Effector memory CD8-positive, alpha-beta T cell (primary cell): ENCODE measurements at regions not wholly inside any gene's neighbourhood (a gene's known extent, or its start where the extent isn't known, plus 50 kb on each side); places are given as distances from the start of the nearest gene placed in this dataset.

ENCODE experiments used
- ATAC-seq: fragments of 150-1000 bp; cut with Tn5 transposase; replicated peaks from 2 replicates; pipeline ENCODE4 v1.10.0; 2021; ENCODE audit warnings: mild to moderate bottlenecking, moderate library complexity
- DNase-seq, 3 experiments: peaks; one replicate each; pipeline ENCODE4 v3.0.0; 2021
- H3K27ac Mint-ChIP-seq, 2 donors: one replicate each; pipeline ENCODE4 v1.8.0; 2022; ENCODE audit warnings: mild to moderate bottlenecking in 2 of 2, mixed read lengths in 2 of 2, moderate library complexity in 2 of 2
- H3K27me3 Mint-ChIP-seq, 2 donors: one replicate each; pipeline ENCODE4 v1.8.0; 2022; ENCODE audit warnings: mixed read lengths in 2 of 2
- H3K36me3 Mint-ChIP-seq: one replicate; pipeline ENCODE4 v1.8.0; 2022; ENCODE audit warnings: mild to moderate bottlenecking, moderate library complexity, mixed read lengths; ENCODE audit not compliant: insufficient read depth
- H3K4me1 Mint-ChIP-seq, 2 donors: one replicate each; pipeline ENCODE4 v1.8.0; 2022; ENCODE audit warnings: low read depth in 2 of 2, mixed read lengths in 2 of 2
- H3K4me3 Mint-ChIP-seq, 2 donors: one replicate each; pipeline ENCODE4 v1.8.0; 2022; ENCODE audit warnings: mild to moderate bottlenecking in 2 of 2, mixed read lengths in 2 of 2, moderate library complexity in 2 of 2
- H3K9me3 Mint-ChIP-seq, 2 donors: one replicate each; pipeline ENCODE4 v1.8.0; 2022; ENCODE audit warnings: mixed read lengths in 2 of 2

DNA sequence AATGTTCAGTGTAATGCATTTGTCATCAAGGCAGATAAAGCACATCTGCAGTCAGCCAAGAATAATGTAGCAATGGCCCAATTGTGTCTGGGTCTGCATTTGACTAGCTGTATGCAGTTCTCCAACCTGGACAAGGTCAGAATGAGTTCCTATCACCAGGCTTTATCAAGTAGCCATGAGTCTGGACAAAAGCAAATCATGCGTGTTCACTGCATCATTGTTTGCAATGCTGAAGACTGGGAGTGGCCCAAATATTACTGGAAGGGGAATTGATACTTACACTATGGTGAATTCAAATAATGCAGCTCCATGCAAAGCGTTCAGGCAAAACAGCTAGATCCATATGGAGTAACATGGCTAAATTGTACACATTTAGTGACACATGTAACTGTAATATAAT is 250.9 kb downstream of the TOX3 start:
- peaks cover 2 to 8% of the 10 kb centered on the region in 2 donors for H3K9me3 Mint-ChIP-seq
- H3K27me3 Mint-ChIP-seq, result no peaks in the 10 kb centered on the region
- no peak overlapping the region for H3K27ac Mint-ChIP-seq
- ATAC-seq, result no peak
- DNase-seq, result no peak
- no peaks in the 10 kb centered on the region for H3K4me1 Mint-ChIP-seq
- H3K36me3 Mint-ChIP-seq, result no peaks in the 10 kb centered on the region
- H3K4me3 Mint-ChIP-seq, result no peak overlapping the region

DNA sequence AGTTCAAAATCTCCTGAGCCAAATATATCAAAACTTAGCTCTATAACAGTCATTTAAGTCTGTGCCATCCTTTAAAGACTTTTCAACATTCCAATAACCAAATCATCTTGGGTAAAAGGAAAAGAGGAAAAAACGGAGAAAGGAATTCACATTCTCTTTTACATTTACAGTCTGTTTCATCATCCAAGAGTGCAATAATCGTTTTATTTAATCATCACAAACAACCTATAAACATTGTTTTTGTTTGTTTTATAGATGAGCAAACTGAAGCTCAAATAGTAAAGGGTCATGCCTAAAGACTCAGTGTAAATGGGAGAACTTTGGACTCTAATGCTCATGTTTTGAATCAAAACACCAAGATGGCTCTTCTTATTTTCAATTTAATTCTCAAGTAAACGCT is 252.3 kb downstream of the TOX3 start:
- H3K27me3 Mint-ChIP-seq, result no peaks in the 10 kb centered on the region
- no peaks in the 10 kb centered on the region for H3K4me1 Mint-ChIP-seq
- ATAC-seq, result no peak
- DNase-seq, result no peak
- H3K4me3 Mint-ChIP-seq, result no peak overlapping the region
- H3K9me3 Mint-ChIP-seq, result peaks cover 2 to 8% of the 10 kb centered on the region in 2 donors
- H3K36me3 Mint-ChIP-seq, result no peaks in the 10 kb centered on the region
- no peak overlapping the region for H3K27ac Mint-ChIP-seq

DNA sequence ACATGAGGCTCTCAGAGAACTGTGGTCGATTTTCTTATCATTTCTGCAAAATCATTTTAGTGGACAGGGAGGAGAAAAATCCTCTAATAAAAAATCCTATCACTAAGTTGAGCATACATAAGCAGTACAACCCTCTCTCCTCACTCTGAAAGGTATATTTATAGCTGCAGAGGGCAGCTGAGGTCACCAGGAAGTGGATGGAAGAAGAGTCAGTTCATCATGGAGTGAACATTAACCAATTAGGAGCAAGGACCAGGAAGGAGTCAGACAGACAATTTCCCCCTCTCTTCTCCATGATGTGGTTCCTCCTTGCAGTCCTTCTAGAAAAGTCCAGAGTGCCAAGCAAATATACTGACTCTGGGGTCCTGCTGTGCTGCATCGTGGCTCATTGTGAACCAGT is 253.7 kb downstream of the TOX3 start:
- H3K27ac Mint-ChIP-seq, result no peak overlapping the region
- DNase-seq, result no peak
- no peaks in the 10 kb centered on the region for H3K4me1 Mint-ChIP-seq
- H3K4me3 Mint-ChIP-seq, result no peak overlapping the region
- ATAC-seq, result no peak
- no peaks in the 10 kb centered on the region for H3K36me3 Mint-ChIP-seq
- peaks cover 2 to 8% of the 10 kb centered on the region in 2 donors for H3K9me3 Mint-ChIP-seq
- H3K27me3 Mint-ChIP-seq, result no peaks in the 10 kb centered on the region

DNA sequence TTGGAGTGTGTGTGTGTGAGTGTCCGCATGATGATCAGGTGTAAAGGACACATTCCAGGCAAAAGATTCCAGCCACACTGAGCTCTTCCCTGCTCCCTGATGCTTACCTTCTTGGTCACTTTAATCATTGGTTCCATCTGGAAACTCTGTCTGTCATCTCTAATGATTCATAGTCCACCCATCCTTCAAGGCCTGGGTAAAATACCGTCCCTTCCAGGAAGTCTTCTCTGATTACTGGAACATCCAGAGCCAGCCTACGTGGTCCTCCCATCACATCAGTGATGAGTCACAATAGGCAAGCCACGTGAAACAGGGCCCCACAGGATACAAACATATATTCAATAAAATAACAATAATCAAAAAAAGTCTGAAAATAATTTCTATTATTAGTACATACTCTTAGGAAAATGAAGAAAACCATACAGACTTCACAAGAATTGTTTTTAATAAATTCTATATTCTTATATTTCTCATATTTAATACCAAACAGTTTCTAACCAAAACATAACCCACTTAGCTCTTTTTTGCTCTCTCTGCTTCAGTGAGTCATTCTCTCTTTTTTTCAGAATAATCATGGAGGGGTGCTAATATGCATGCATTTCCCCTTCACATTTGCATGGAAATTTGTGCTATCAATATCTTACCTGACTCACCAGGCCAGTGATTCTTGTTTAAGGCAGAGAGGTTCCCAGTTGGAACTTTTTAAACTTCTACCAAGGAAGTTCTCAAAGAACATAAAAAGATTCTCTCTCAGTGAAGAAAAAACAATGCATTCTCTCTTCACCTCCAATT is 263.2 kb downstream of the TOX3 start:
- no peaks in the 10 kb centered on the region for H3K27me3 Mint-ChIP-seq

DNA sequence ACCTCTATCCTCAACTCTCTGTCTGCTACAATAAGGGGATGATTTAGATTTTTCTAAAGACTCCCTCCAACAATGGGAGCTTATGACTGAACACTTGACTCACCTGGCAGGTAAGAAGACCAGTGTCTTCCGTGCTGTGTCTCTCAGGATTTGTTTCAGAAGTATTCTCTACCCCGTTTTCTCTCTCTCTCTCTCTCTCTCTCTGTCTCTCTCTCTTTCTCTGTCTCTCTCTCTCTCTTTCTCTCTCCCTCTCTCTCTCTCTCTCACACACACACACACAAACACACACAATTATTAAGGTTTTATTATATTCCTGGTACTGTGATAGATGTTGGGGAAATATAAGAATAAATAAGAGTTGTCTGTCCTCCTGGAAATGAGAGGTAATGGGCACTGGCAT is 263.9 kb downstream of the TOX3 start:
- H3K27me3 Mint-ChIP-seq, result no peaks in the 10 kb centered on the region
- H3K4me1 Mint-ChIP-seq, result no peaks in the 10 kb centered on the region
- no peak overlapping the region for H3K4me3 Mint-ChIP-seq
- DNase-seq, result no peak
- no peak overlapping the region for H3K27ac Mint-ChIP-seq
- H3K36me3 Mint-ChIP-seq, result no peaks in the 10 kb centered on the region
- no peak for ATAC-seq
- H3K9me3 Mint-ChIP-seq, result peaks cover 0 to 4% of the 10 kb centered on the region in 2 donors

More for the DNA sequence above, 263.2 kb downstream of the TOX3 start:
- Mint-ChIP-seq H3K9me3 (peaks cover 0 to 4% of the 10 kb centered on the region in 2 donors), H3K36me3 (no peaks in the 10 kb centered on the region), H3K27ac (no peak overlapping the region), H3K4me1 (no peaks in the 10 kb centered on the region), H3K4me3 (no peak overlapping the region)
- no peak for ATAC-seq
- DNase-seq, result no peak

DNA sequence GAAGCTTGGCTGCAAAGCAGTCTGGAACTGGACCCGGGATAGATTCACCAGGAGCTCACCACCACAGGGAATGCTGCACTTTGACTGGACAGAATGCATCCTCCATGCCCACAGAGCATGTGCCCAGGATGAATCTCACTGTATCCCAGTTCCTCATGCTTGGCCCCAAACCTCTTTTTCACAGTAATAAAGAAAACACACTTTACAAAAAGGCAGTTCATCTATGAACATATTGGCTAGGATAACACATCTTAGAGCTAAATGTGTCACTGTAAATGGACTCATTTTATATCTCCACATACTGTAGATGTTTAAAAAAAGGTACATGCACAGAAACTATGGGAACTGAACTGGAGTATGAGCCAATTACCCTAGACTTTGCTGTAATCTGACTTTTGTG is 266.9 kb downstream of the TOX3 start:
- Mint-ChIP-seq H3K36me3 (no peaks in the 10 kb centered on the region), H3K27ac (no peak overlapping the region), H3K9me3 (no peaks in the 10 kb centered on the region), H3K27me3 (no peaks in the 10 kb centered on the region), H3K4me1 (no peaks in the 10 kb centered on the region), H3K4me3 (no peak overlapping the region)
- ATAC-seq (no peak), DNase-seq (no peak)

DNA sequence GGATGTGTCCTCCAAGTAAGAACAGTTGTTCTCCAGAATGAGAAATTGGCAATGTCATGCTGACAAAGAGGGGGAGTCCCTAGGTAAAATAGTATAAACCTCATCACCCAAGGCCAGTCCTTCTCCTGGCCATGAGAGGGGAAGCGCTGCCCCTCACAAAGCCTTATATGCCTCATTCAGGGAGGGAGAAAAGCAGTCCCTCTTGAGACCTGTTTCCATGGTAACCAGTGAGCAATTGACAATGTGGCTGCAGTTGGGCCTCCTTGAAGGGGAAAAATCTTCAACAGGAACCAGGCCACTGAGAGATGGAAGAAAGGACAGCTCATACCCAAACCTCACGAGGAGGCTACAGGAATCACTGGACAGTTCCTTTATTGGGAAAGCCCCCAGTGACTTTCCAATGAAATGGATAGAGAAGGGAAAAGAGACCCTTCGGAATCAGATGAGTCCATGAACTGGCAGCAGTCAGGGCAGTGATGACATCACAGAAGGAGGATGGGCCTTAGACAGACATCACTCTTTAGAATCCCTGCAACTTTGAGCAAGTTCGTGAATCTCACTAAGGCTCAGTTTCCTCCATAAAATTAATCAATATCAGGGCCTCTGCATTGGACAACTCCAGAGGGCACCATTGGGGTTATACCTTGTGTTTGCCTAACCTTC is 275.7 kb downstream of the TOX3 start:
- H3K36me3 Mint-ChIP-seq, result no peaks in the 10 kb centered on the region
- H3K4me1 Mint-ChIP-seq, result no peaks in the 10 kb centered on the region
- peaks cover 11 to 16% of the 10 kb centered on the region in 2 donors for H3K9me3 Mint-ChIP-seq
- no peak for DNase-seq
- H3K27me3 Mint-ChIP-seq, result no peaks in the 10 kb centered on the region
- no peak overlapping the region for H3K4me3 Mint-ChIP-seq
- no peak for ATAC-seq
- H3K27ac Mint-ChIP-seq, result no peak overlapping the region

DNA sequence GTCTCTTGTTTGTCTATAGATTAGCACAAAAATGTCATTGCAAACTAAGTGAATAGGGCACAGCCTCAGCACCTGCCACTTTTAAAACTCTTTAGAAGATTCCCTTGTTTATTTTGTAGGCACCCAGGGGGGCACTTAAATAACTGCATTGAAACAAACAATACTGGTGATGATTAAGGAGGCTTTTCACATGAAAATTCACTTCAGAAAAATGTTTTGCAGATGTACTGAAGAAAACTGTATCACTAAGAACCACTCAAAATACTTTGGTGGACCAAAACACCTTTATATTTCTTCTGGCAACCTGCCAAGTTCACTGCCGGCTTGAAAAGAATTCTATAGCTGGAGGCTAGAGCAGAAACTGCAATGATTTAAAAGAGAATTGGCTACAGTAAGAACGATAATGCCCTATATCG is 281.5 kb downstream of the TOX3 start:
- ATAC-seq (no peak), DNase-seq (no peak)
- Mint-ChIP-seq H3K27me3 (no peaks in the 10 kb centered on the region), H3K36me3 (no peaks in the 10 kb centered on the region), H3K27ac (no peak overlapping the region), H3K4me3 (no peak overlapping the region), H3K9me3 (peaks cover 5 to 16% of the 10 kb centered on the region in 2 donors), H3K4me1 (no peaks in the 10 kb centered on the region)

DNA sequence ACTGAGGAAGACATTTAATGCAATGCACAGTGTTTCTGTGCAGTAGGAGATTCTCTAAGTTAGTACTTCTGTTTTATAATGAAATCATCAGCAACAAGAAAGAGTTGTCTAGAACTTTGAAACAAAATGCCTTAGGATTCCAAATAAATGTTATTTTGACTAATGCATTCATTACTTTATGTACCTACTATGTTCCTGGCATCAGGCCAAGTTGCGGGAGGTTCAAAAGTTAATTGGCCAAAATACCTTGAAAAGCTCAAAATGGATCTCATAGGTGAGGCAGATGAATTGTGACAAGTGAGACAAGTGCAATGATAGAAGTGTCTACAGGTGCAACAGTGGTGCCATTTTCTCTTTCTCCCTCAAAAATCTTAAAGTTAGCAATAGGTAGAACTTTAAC is 289.4 kb downstream of the TOX3 start:
- Mint-ChIP-seq H3K27me3 (no peaks in the 10 kb centered on the region), H3K27ac (no peak overlapping the region), H3K9me3 (peaks cover 2 to 6% of the 10 kb centered on the region in 2 donors), H3K4me3 (no peak overlapping the region), H3K36me3 (no peaks in the 10 kb centered on the region), H3K4me1 (no peaks in the 10 kb centered on the region)
- DNase-seq (no peak), ATAC-seq (no peak)

DNA sequence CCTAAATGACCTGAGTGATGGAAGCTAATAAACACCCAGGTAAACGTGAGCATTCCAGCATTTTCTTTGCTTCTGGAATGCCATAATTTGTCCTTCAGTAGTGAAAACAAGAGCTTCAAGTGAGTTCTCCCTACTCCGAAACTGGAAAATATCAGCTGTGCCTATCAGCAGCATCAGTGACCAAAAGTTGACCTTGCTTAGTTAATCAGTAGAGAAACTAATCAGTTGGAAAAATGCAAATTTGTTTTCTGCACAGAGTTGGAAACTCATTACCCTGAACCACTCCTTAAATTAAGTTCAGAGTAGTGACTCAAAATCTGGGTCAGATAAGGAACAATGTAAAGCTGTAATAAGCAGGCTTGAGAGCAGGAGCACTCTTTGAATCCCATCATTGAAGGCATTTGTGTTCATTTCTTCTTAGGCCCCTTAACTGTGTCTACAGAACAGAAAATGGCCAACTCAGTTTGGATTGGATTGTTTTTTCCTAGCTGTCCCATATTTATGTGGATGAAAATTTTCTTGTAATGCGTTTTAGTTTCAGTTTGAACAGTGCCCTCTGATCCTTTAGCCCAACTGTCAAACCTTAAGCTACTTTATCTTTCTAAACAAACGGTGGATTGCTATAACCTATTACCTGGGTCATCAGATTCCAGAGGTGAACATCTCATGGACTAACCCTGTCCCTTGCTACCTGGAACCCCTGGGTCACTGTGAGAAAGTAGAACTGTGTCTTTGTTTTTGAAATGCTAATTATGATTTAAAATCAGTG is 290.4 kb downstream of the TOX3 start:
- H3K27me3 Mint-ChIP-seq, result no peaks in the 10 kb centered on the region
- no peak overlapping the region for H3K4me3 Mint-ChIP-seq
- H3K9me3 Mint-ChIP-seq, result peaks cover 0 to 6% of the 10 kb centered on the region in 2 donors
- ATAC-seq, result no peak
- no peaks in the 10 kb centered on the region for H3K36me3 Mint-ChIP-seq
- H3K4me1 Mint-ChIP-seq, result no peaks in the 10 kb centered on the region
- no peak for DNase-seq
- H3K27ac Mint-ChIP-seq, result no peak overlapping the region

DNA sequence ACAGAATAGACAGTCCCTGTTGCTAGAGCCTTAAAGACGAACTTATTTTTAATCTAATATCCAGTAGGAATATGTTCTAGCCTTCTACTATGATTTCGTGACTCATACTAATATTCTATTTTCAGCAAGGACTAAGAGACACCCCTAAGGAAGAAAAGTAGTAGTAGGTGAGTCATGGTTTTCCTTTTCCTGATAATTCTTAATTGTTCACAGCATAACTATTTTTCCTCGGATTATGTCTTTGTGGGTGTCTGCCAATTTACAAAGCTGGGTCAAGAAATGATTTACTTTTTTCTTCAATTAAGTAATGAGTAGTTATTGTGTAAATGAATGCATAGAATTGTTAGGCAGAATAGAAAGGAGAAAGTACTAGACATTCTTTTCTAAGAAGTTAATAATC is 292.2 kb downstream of the TOX3 start:
- Mint-ChIP-seq H3K9me3 (peaks cover 0 to 6% of the 10 kb centered on the region in 2 donors), H3K4me3 (no peak overlapping the region), H3K36me3 (no peaks in the 10 kb centered on the region), H3K27ac (no peak overlapping the region), H3K4me1 (no peaks in the 10 kb centered on the region), H3K27me3 (no peaks in the 10 kb centered on the region)
- DNase-seq, result no peak
- ATAC-seq, result no peak

DNA sequence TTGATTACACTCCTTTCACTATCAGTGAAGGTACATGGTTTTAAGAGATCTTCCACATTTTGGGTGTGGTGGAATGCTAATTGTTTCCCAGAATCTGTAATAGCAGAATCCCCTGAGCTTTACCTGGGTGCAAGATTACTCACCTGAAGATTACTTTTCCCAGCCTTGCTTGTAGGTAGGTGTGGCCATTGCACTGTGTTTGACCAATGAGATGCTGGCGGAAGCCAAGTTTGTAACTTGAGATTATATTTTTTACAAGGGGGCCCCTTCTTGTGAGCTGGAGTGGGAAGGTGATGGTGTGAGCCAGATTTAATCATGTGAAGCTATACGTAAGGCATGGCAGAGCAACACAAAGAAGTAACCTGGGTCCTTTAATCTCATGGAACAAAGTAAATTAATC is 294.3 kb downstream of the TOX3 start:
- DNase-seq (no peak), ATAC-seq (no peak)
- peaks cover 0 to 12% of the 10 kb centered on the region in 2 donors for H3K9me3 Mint-ChIP-seq
- no peaks in the 10 kb centered on the region for H3K36me3 Mint-ChIP-seq
- H3K4me3 Mint-ChIP-seq, result no peak overlapping the region
- H3K27me3 Mint-ChIP-seq, result no peaks in the 10 kb centered on the region
- no peaks in the 10 kb centered on the region for H3K4me1 Mint-ChIP-seq
- H3K27ac Mint-ChIP-seq, result no peak overlapping the region

DNA sequence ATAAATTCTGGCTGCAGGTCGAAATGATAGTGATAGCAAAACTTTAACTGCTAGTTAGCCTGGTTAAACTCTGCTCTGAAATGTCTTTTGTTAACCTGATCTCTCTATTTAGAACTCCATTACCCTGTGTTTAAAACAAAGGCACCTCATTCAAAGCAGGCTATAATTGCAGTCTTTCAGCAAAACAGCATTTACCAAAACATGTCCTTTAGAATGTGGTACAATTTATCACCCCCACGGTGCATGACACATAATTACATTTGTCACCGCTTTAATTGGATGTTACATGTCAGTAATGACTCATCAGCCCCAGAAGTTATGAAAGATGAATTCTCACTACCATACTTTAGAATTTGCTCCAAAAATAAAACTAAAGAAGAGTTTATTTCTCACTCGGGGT is 295.4 kb downstream of the TOX3 start:
- no peaks in the 10 kb centered on the region for H3K4me1 Mint-ChIP-seq
- H3K4me3 Mint-ChIP-seq, result no peak overlapping the region
- DNase-seq (no peak), ATAC-seq (no peak)
- no peaks in the 10 kb centered on the region for H3K36me3 Mint-ChIP-seq
- no peak overlapping the region for H3K27ac Mint-ChIP-seq
- H3K27me3 Mint-ChIP-seq, result no peaks in the 10 kb centered on the region
- H3K9me3 Mint-ChIP-seq, result peaks cover 3 to 14% of the 10 kb centered on the region in 2 donors

DNA sequence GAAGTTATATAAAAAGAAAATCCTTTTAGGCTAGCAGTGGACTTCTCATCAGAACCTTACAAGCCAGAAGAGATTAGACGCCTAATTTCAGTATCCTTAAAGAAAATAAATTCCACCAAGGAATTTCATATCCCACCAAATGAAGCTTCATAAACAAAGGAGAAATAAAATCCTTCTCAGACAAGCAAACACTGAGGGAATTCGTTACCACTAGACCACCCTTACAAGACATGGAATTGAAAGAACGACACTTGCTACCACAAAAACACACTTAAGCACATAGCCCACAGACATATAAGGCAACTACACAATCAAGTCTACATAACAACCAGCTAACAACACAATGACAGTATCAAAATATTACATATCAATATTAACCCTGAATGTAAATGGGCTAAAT is 299.2 kb downstream of the TOX3 start:
- H3K4me1 Mint-ChIP-seq, result no peaks in the 10 kb centered on the region
- no peak overlapping the region for H3K27ac Mint-ChIP-seq
- no peak for DNase-seq
- H3K27me3 Mint-ChIP-seq, result no peaks in the 10 kb centered on the region
- H3K9me3 Mint-ChIP-seq, result peaks cover 5 to 22% of the 10 kb centered on the region in 2 donors
- H3K4me3 Mint-ChIP-seq, result no peak overlapping the region
- no peaks in the 10 kb centered on the region for H3K36me3 Mint-ChIP-seq
- ATAC-seq, result no peak
